Stimulated activated CD4-positive, alpha-beta T cell treated with anti-CD3 and anti-CD28 coated beads, TNF-alpha, amount 100 ng/mL, for 48 hours (primary cell): ENCODE measurements at regions not wholly inside any gene's neighbourhood (a gene's known extent, or its start where the extent isn't known, plus 50 kb on each side); places are given as distances from the start of the nearest gene placed in this dataset.
"Not testable (repeated sequence)": the region's sequence is repeated elsewhere in the genome, so short reads cannot be mapped to it uniquely, and the experiment has no call there.

Experiments
- DNase-seq, 3 donors: peaks; one replicate each; pipeline ENCODE4 v3.0.0-alpha.2; 2020; ENCODE audit warnings: low read depth in 3 of 3

- no peak for DNase-seq
These were observed 273.1 kb upstream of the SLC14A2 start for GRCh38 chr18:45342166-45342565.

DNA sequence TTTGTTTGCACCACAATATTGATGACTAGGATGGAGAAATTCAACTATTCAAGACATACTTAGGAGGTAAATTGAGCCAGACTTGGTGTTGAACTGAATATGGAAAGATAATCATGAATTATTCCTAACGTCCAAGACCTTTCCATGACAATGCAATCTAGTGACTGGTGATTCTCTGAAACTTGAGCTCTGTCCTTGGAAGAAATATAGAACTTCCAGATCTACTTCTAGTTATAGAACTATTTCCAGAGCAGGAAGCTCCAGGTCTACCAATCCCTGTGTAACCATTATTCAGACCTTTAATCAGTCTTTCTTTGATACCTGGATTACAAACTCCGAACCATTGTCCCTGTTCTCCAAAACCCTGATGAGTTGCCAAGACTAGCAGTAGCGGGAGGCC, 272.6 kb upstream of the SLC14A2 start:
- DNase-seq, result no peak

GRCh38 chr18:45343365-45343764, 271.9 kb upstream of the SLC14A2 start:
- DNase-seq, result no peak

DNA sequence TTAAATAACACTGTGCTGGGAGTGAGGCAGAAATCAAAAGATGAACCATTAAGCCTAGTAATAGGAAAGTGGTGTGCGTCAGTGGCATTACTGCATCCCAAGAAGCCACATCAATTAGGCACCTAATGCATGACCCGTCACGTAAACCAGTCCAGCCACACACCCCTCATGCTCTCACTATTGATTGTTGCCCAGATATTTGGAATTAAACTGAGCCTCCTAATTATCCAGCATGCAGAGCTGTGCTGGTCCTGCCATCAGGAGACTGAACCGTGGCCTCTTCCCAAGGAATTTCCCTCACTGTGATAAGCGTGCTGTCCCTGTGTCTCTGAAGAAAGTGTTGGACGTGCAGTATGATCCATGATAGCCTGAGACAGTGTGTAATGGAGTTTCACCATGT, 270.6 kb upstream of the SLC14A2 start:
- not testable (repeated sequence) for DNase-seq

- DNase-seq, result no peak
These were observed 266.3 kb upstream of the SLC14A2 start for GRCh38 chr18:45349019-45349418.

- no peak for DNase-seq
These were observed 265.8 kb upstream of the SLC14A2 start for GRCh38 chr18:45349467-45349866.

DNA sequence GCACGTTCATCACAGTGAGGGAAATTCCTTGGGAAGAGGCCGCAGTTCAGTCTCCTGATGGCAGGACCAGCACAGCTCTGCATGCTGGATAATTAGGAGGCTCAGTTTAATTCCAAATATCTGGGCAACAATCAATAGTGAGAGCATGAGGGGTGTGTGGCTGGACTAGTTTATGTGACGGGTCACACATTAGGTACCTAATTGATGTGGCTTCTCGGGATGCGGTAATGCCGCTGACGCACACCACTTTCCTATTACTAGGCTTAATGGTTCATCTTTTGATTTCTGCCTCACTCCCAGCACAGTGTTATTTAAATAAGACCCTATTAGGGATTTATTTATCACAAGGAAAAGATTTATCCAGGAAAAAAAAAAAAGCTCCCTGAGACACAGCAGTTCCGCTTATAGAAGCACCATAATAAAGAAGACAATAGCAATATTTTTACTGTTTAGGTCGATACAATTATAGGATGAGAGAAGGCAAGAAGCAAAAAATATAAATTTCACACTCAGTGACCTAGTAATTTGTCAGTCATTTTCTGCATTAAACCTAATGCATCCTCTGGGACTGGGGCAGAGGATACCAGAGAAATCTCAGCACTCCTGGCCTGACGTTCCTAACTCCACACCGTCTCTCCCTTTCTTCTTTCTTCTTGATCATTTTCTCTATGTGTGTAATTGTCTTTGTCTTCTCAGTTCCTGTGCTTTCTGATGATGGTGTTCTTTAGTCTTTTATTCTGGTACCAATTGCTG, 264.7 kb upstream of the SLC14A2 start:
- no peak for DNase-seq

GRCh38 chr18:45352874-45353273, 262.4 kb upstream of the SLC14A2 start:
- no peak for DNase-seq

- no peak for DNase-seq
These were observed 261.7 kb upstream of the SLC14A2 start for GRCh38 chr18:45353530-45353929.

DNA sequence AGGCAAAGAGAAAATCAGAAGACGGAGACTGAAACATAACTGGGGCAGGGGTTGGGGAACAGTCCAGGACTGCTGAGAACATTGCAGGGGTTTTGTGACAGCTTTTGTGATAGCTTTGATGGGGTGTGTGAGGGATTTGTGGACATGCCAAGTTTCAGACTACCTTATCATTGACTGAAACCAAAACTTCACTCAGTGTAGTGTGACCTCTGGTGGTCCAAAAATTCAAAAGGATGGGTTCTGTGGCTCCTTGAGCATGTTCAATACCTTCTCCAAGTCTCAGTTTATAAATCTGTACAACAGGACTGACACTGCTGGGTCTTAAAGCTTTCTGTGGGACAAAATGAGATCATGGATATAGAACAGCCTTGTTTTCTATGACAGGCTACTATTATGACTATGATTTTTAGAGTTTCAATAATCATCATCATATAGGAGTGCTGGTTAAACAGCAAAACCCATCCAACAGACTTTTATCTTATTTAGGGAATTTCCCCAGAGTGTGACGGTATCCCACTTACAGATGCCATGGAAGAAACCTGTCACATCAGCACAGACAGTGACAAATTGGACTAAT, 259.2 kb upstream of the SLC14A2 start:
- DNase-seq, result no peak

DNA sequence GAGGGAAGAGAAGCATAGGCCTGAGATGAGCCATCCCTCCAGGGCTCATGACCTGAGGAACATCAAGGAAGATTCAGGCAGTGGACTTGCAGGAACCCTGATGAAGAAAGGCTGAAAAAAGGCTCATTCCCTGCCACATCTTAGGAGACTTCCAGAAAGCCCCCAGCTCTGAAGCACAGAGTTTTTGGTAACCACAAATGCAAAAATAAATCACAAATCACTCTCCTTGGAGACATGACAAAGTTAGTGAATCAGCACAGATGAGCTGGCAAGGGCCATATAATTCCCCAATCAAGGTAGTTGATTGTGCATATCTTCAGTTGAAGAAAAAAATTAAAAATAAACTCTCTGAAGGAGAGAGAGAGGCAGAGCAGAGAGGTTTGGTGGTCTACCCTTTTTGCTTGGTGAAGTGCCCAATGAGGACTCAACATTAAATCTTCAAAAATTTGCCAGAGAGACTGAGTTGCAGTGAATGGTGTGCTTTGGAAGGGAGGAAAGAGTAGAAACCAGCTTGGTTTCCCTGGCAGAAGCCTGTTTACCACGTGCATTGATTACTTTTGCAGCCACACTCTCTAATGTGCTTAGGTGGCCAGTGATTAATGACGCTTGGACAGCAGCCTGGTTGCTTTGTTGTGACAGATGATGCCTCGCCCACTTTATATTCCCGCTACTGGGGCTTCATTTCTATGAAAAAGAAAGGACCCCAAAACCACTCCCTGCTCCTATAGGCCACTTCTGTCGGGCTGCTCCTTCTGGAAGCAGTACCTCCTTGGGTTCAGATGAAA, 257.4 kb upstream of the SLC14A2 start:
- DNase-seq, result no peak

DNA sequence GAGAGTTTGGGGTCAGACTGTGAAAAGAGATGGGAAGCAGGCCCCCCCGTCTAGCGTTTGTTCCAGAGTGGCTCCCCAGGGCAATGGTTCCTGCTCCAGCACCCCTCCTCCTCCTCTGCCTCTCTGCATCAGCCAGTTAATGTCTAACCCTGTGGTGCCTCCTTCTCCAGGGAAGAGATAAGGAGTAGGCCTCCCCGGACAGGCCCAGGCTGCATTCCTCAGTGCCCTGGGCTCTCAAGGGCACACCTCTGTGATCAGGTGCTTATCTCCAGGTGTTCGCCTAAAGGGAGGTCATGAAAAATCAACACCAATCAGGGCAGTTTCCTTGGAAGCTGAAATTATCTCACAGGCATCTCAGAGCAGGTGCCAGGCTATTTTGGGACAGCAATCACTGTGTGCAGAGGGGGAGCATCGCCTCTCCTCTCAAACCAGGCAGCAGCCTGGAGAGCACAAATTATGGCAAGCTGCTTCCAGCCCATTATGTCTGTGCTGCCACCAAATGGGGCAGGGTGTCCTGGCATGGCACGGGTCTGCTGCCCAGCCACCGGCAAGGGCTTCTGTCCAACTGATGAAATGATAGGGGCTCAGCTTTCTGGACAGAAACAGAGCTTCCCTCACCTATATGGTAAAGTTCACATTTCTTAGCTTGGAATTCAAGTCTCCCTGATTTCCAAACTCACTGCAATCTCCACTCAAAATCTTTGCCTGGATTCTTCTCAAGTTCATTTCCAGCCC, 255.8 kb upstream of the SLC14A2 start:
- no peak for DNase-seq

DNA sequence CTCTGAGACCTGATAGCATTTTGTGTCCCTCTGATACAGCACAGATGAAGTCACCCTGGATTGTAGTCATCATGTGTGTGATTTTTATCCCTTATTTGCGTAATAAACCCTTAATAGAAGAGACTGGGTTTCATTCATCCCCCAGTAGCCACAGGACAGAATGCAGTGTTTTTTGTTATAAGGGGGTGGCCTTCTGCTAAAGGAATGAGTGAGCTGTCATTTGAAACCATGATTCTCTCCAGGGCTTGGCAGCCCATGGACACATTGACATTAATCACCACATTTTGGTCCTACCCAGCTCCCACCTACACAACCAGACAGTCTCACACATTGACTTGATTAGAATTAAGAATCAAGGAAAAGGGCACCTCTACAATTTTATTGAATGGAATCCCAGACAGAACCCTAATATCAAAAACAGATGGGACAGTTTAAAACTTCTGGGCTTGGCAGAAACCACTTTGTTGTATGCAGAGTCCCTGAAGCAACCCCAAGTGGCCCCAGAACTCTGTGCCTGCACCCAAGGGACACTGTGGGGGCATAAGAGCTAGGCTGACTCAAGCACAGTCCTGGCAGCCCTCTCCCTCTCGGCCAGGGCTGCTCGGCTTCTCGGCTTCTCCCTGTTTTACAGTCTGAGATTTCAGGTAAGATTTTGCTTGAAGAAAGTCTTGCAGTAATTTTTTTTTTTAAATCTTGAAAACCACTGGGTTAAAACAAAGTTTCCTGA, 254.0 kb upstream of the SLC14A2 start:
- no peak for DNase-seq

DNA sequence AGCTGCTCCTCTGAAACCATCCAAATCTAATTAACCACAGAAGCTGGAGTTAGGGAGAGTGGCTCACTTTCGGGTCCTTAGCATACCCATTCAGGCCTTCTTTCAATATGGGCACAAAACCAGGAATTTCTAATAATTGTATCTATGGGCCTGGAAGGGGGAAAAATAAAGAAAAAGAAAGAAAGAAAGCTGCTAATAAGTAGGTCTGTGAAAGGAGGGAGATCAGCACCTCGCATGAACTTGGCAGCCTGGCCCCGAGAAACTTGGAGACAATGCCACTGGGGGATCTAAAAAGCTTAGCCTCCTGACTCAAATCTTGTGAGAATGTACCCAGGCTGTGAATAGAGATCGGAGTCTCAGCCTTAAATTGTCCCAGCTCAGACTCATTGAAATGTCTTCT, 252.1 kb upstream of the SLC14A2 start:
- no peak for DNase-seq

GRCh38 chr18:45365835-45366234, 249.4 kb upstream of the SLC14A2 start:
- no peak for DNase-seq

DNA sequence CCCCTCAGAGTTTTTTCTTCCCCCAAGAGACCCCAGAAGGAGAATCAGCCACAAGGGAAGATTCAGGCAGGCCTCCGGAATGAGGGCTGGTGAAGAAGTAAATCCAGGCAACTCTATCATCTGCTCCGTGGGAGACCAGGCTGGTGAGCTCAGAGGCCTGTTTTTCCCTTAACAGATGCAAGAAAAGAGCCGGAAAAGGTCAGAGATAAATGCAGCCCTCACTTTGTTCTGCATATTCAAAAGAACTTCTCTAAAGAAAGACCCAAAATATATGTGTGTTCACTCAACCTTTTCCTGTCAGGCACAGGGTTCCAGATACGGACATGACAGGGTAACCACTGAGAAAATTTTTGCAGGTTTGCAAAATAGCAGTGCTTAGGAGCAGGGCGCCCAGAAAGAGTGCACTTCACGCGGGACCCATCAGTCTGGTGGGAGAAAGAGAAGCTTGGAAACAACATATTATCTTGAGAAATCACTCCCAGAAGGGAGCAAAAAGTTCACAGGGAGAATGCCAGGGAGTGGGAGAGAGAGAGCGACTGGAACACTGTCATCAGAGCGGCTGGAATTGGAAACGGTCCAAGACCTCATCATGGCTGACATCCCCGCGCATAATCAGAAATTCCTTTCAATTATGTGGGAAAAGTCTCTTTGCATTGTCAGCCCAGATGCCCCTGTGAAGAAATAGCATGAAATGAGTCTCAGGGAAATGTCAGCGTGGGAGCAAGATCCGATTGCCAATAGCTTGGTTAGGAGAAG, 244.8 kb upstream of the SLC14A2 start:
- DNase-seq, result no peak

GRCh38 chr18:45373286-45373880, 241.9 kb upstream of the SLC14A2 start:
- DNase-seq, result no peak

DNA sequence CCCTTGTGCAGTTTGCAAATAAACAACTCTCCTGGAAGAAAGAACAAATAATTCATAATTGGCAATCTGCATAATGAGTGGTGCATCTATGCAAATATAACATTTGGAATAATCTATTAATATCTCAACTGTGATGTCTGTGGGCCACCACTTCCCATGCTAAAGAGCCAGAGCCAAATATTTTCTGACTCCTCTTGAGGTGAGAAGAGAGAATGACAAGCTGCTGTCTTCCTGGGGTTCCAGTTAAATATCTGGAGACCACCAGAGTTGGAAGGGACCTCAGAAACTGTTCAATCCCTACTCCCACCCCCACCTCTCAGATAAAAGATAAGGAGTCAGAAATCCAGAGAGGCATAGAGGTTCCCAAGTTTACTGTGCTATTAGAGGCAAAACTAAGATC, 241.0 kb upstream of the SLC14A2 start:
- DNase-seq, result no peak

DNA sequence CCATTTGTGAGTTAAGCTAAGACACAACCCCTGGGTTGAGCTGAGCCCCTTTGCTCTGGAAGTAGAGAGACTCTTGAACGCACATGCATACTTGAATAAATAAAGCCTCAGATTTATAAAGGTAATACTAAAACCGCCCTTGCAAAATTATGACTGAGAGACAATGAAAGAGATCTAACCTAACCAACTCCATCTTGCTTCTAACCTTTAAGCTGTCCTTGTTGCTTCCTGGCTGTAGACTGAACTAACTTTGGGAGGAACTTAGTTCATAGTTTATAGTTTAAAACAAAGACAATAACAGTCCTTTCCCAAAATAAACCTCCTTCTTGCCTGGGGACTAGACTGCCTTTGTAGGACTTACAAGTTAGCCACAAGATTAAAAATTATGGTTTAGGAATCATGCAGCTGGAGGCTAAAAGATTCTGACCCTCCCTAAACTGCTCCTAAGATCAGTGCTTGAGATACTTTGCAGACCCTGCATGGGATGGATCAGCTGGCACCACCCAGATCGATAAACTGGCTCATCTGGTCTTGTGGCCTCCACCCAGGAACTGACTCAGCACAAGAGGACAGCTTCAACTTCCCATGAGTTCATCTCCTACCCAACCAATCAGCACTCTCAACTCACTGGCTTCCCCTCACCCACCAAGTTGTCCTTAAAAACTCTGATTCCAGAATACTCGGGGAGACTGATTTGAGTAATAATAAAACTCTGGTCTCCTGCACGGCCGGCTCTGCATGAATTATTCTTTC, 240.2 kb upstream of the SLC14A2 start:
- DNase-seq, result no peak

DNA sequence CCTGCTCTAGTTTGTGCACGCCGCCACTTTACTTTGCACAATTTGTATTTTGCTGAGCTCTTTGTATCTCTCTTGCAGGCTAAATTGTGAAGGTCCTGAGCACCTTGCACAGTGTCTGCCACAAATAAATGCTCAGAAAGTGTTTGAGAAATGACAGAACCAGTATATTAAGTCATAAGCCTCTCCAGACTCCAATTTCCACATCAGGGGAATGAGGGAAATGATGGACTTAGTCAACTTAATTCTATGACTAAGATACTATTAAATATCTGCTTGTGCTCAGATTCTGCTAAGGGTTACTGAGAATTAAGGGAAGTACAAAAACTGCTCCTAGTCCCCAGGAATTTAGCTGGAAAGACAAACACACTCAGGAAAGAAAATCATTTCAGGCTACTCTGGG, 239.1 kb upstream of the SLC14A2 start:
- DNase-seq, result no peak
